Esophagus muscularis mucosa (tissue), 4 donors: ENCODE measurements at regions not wholly inside any gene's neighbourhood (a gene's known extent, or its start where the extent isn't known, plus 50 kb on each side); places are given as distances from the start of the nearest gene placed in this dataset.

Source experiments
- DNase-seq: peaks from one replicate; pipeline ENCODE4 v3.0.0-alpha.2; 2017; ENCODE audit errors: extremely low spot score
- H3K27ac ChIP-seq, 4 donors: fragments of 200-600 bp; sonication (generic); replicated peaks in 1 of 4; 1 replicate in 3 of 4; 2 replicates in 1 of 4; pipeline ENCODE4 v1.5.1; 2016 to 2019; ENCODE audit warnings: mild to moderate bottlenecking in 1 of 4
- H3K27me3 ChIP-seq, 4 donors: fragments of 200-600 bp; sonication (generic); one replicate each; pipeline versions ENCODE4 v1.5.1 to v1.6.0; 2016 to 2019
- H3K36me3 ChIP-seq, 4 donors: fragments of 200-600 bp; sonication (generic); one replicate each; pipeline ENCODE4 v1.5.1; 2016 to 2019
- H3K4me1 ChIP-seq, 4 donors: fragments of 200-600 bp; sonication (generic); one replicate each; pipeline ENCODE4 v1.5.1; 2016 to 2019
- H3K4me3 ChIP-seq, 4 donors: fragments of 200-600 bp; sonication (generic); 1 replicate in 2 of 4; 2 replicates in 2 of 4; pipeline ENCODE4 v1.5.1; 2016 to 2019; ENCODE audit warnings: mild to moderate bottlenecking in 4 of 4, moderate library complexity in 1 of 4
- H3K9me3 ChIP-seq, 4 donors: fragments of 200-600 bp; sonication (generic); 1 replicate in 3 of 4; 2 replicates in 1 of 4; pipeline ENCODE4 v1.5.1; 2016 to 2019
- CTCF ChIP-seq, 3 experiments: fragments of 200-600 bp in 2 of 3; fragments of 450-650 bp in 1 of 3; sonication (generic) in 2 of 3; IDR thresholded peaks; one replicate each; pipeline ENCODE4 v1.5.1; 2017 to 2019; ENCODE audit warnings: antibody characterized with exemption in 3 of 3, mild to moderate bottlenecking in 2 of 3, moderate library complexity in 1 of 3
- EP300 ChIP-seq: sonication (generic); formaldehyde crosslinking; IDR thresholded peaks from one replicate; pipeline ENCODE4 v1.6.1; 2017; ENCODE audit warnings: antibody characterized with exemption
- POLR2A ChIP-seq: fragments of 450-650 bp; IDR thresholded peaks from one replicate; pipeline ENCODE4 v1.6.1; 2017; ENCODE audit warnings: antibody characterized with exemption, moderate library complexity, mild to moderate bottlenecking, low read depth
- POLR2AphosphoS5 ChIP-seq, 2 donors: sonication (generic); formaldehyde crosslinking; IDR thresholded peaks; one replicate each; pipeline ENCODE4 v1.6.1; 2017; ENCODE audit warnings: antibody characterized with exemption in 2 of 2
- WGBS: methylation state at CpG from one replicate; pipeline ENCODE4 v1.1.5; 2018; 5-methylcytosine and 5-hydroxymethylcytosine counted together
- intact Hi-C: fragments of 100-400 bp; cut with DNase I; formaldehyde crosslinking; loops from one replicate; pipeline ENCODE4 v1.15.1; 2023

GRCh38 chr20:40049854-40050253 lies 639.2 kb downstream of the MAFB start:
- Histone ChIP-seq H3K4me3 (no peak overlapping the region), H3K27ac (no peak overlapping the region), H3K27me3 (no peaks in the 10 kb centered on the region), H3K36me3 (no peaks in the 10 kb centered on the region), H3K9me3 (no peaks in the 10 kb centered on the region), H3K4me1 (no peaks in the 10 kb centered on the region)
- intact Hi-C loops = no loop called here
- no peak for DNase-seq
- TF ChIP-seq POLR2AphosphoS5 (IDR thresholded peaks at IDR 0.05) (no peak), POLR2A (no peak), CTCF (IDR thresholded peaks at IDR 0.05) (no peak), EP300 (no peak)

GRCh38 chr20:40046703-40047102 lies 642.3 kb downstream of the MAFB start:
- WGBS = 93% methylated on average over 2 of the region's 2 CpGs
- intact Hi-C loops = no loop called here
- Histone ChIP-seq H3K27ac (no peak overlapping the region), H3K4me1 (no peaks in the 10 kb centered on the region), H3K27me3 (no peaks in the 10 kb centered on the region), H3K4me3 (no peak overlapping the region), H3K36me3 (no peaks in the 10 kb centered on the region), H3K9me3 (no peaks in the 10 kb centered on the region)
- no peak for DNase-seq
- TF ChIP-seq CTCF (IDR thresholded peaks at IDR 0.05) = no peak
- no peak for TF ChIP-seq EP300
- no peak for TF ChIP-seq POLR2A
- no peak for TF ChIP-seq POLR2AphosphoS5 (IDR thresholded peaks at IDR 0.05)

- 93% methylated on average over 1 of the region's 1 CpG for WGBS
- no peak for DNase-seq
- H3K27me3 ChIP-seq = no peaks in the 10 kb centered on the region
- no peaks in the 10 kb centered on the region for H3K4me1 ChIP-seq
- TF ChIP-seq EP300 (no peak), CTCF (IDR thresholded peaks at IDR 0.05) (no peak), POLR2AphosphoS5 (IDR thresholded peaks at IDR 0.05) (no peak), POLR2A (no peak)
- no peak overlapping the region for H3K27ac ChIP-seq
- no peak overlapping the region for H3K4me3 ChIP-seq
- H3K9me3 ChIP-seq = peaks cover 0 to 3% (median 0%) of the 10 kb centered on the region in 4 donors
- intact Hi-C loops = no loop called here
- H3K36me3 ChIP-seq = no peaks in the 10 kb centered on the region
Observed at GRCh38 chr20:40037511-40037910, 651.5 kb downstream of the MAFB start.

- Histone ChIP-seq H3K4me1 (no peaks in the 10 kb centered on the region), H3K4me3 (no peak overlapping the region), H3K27me3 (no peaks in the 10 kb centered on the region), H3K9me3 (no peaks in the 10 kb centered on the region), H3K27ac (no peak overlapping the region), H3K36me3 (no peaks in the 10 kb centered on the region)
- TF ChIP-seq POLR2AphosphoS5 (IDR thresholded peaks at IDR 0.05) = no peak
- TF ChIP-seq CTCF (IDR thresholded peaks at IDR 0.05) = no peak
- TF ChIP-seq EP300 = no peak
- no peak for TF ChIP-seq POLR2A
- 96% methylated on average over 2 of the region's 2 CpGs for WGBS
- no peak for DNase-seq
- intact Hi-C loops = no loop called here
Observed at GRCh38 chr20:40029589-40029988, 659.4 kb downstream of the MAFB start.

- WGBS = 39% methylated on average over 5 of the region's 5 CpGs
- intact Hi-C loops = no loop called here
- no peaks in the 10 kb centered on the region for H3K27me3 ChIP-seq
- no peak overlapping the region for H3K4me3 ChIP-seq
- H3K36me3 ChIP-seq = no peaks in the 10 kb centered on the region
- TF ChIP-seq EP300 (no peak), POLR2AphosphoS5 (IDR thresholded peaks at IDR 0.05) (no peak), POLR2A (no peak), CTCF (IDR thresholded peaks at IDR 0.05) (no peak)
- no peaks in the 10 kb centered on the region for H3K4me1 ChIP-seq
- no peaks in the 10 kb centered on the region for H3K9me3 ChIP-seq
- no peak for DNase-seq
- no peak overlapping the region for H3K27ac ChIP-seq
Observed at GRCh38 chr20:40019510-40019909, 669.5 kb downstream of the MAFB start.
